H1 (cell line): ENCODE measurements at regions not wholly inside any gene's neighbourhood (a gene's known extent, or its start where the extent isn't known, plus 50 kb on each side); places are given as distances from the start of the nearest gene placed in this dataset.

Experiments
- CTCF ChIA-PET: fragments of 300-600 bp; sonication (Branson Sonifier 250); formaldehyde crosslinking; loops from one replicate; lab custom pipeline; 2021; ENCODE audit not compliant: partially characterized antibody; lab: Charles Lee
- POLR2A ChIA-PET: fragments of 300-600 bp; sonication (Branson Sonifier 250); formaldehyde crosslinking; loops from one replicate; lab custom pipeline; 2021; ENCODE audit warnings: inconsistent platforms; ENCODE audit not compliant: partially characterized antibody; lab: Charles Lee
- DNase-seq, 2 experiments: peaks; one replicate each; pipeline versions ENCODE4 v3.0.0 to v3.0.0-alpha.2; 2010 to 2022; ENCODE audit warnings: low spot score in 2 of 2, low read depth in 1 of 2, mixed read lengths in 1 of 2
- FAIRE-seq: peaks from 2 replicates; lab custom pipeline; 2011; peaks lifted over from hg19 to GRCh38; lab: Jason Lieb, UNC
- H2AFZ ChIP-seq: 2 replicates; pipeline ENCODE4 v1.8.1; 2012; ENCODE audit warnings: low read length, inconsistent platforms
- H2AK5ac ChIP-seq: 2 replicates; pipeline ENCODE4 v1.6.1; 2013; ENCODE audit warnings: low read depth, low read length
- H2BK120ac ChIP-seq: replicated peaks from 2 replicates; pipeline ENCODE3; 2013; ENCODE audit warnings: low read depth, low read length, inconsistent platforms
- H2BK12ac ChIP-seq: 2 replicates; pipeline ENCODE4 v1.6.1; 2013; ENCODE audit warnings: low read depth, low read length
- H2BK15ac ChIP-seq: 2 replicates; pipeline ENCODE4 v1.6.1; 2013; ENCODE audit warnings: low read length
- H2BK20ac ChIP-seq: 2 replicates; pipeline ENCODE4 v1.6.1; 2013; ENCODE audit warnings: low read length
- H2BK5ac ChIP-seq: 2 replicates; pipeline ENCODE4 v1.6.1; 2013; ENCODE audit warnings: low read depth, low read length
- H3K14ac ChIP-seq: 2 replicates; pipeline ENCODE4 v1.6.1; 2013; ENCODE audit warnings: inconsistent platforms; ENCODE audit not compliant: insufficient read length
- H3K18ac ChIP-seq: 2 replicates; pipeline ENCODE4 v1.6.1; 2013; ENCODE audit warnings: low read length; ENCODE audit errors: extremely low read depth
- H3K23ac ChIP-seq: 2 replicates; pipeline ENCODE4 v1.6.1; 2013; ENCODE audit warnings: inconsistent platforms; ENCODE audit not compliant: insufficient read length
- H3K23me2 ChIP-seq: 2 replicates; pipeline ENCODE4 v1.6.1; 2013; ENCODE audit warnings: low read depth, low read length
- H3K27ac ChIP-seq: 2 replicates; pipeline ENCODE4 v1.6.1; 2011; ENCODE audit warnings: low read depth, low read length, inconsistent platforms
- H3K27me3 ChIP-seq, 4 experiments: replicated peaks in 1 of 4; 1 replicate in 1 of 4; 2 replicates in 3 of 4; pipeline versions ENCODE4 v1.6.1 to v1.8.1; 2011 to 2013; ENCODE audit warnings: low read length in 3 of 4, mild to moderate bottlenecking in 3 of 4, inconsistent platforms in 2 of 4, mixed read lengths in 2 of 4, moderate library complexity in 1 of 4; ENCODE audit not compliant: control insufficient read depth in 3 of 4, insufficient read depth in 3 of 4; ENCODE audit errors: extremely low read depth in 1 of 4
- H3K36me3 ChIP-seq, 4 experiments: 2 replicates each; pipeline versions ENCODE4 v1.6.1 to v1.8.1; 2011 to 2013; ENCODE audit warnings: mild to moderate bottlenecking in 4 of 4, low read length in 3 of 4, moderate library complexity in 2 of 4, control low read depth in 1 of 4, inconsistent platforms in 1 of 4; ENCODE audit not compliant: insufficient read depth in 4 of 4, control insufficient read depth in 2 of 4
- H3K4ac ChIP-seq: replicated peaks from 2 replicates; pipeline ENCODE3; 2013; ENCODE audit warnings: low read length, low read depth, mixed read lengths, inconsistent platforms; ENCODE audit not compliant: insufficient read length
- H3K4me1 ChIP-seq, 4 experiments: replicated peaks in 1 of 4; 1 replicate in 1 of 4; 2 replicates in 3 of 4; pipeline versions ENCODE4 v1.6.1 to v1.8.1; 2011 to 2013; ENCODE audit warnings: low read length in 3 of 4, inconsistent platforms in 2 of 4, mixed read lengths in 1 of 4; ENCODE audit not compliant: insufficient read depth in 4 of 4, control insufficient read depth in 3 of 4
- H3K4me2 ChIP-seq, 2 experiments: 2 replicates each; pipeline versions ENCODE4 v1.6.1 to v1.8.1; 2011 to 2013; ENCODE audit warnings: low read depth in 2 of 2, low read length in 2 of 2, control low read depth in 1 of 2, inconsistent platforms in 1 of 2, mild to moderate bottlenecking in 1 of 2; ENCODE audit not compliant: insufficient read depth in 1 of 2
- H3K4me3 ChIP-seq, 4 experiments: fragments of 200-600, 300-600 bp in 1 of 4; sonication (generic), shearing (Covaris generic), sonication (Bioruptor Twin) in 1 of 4; 2 replicates each; pipeline versions ENCODE4 v1.5.1 to v1.8.1; 2011 to 2016; ENCODE audit warnings: low read length in 4 of 4, low read depth in 3 of 4, control low read depth in 2 of 4, inconsistent platforms in 2 of 4, mild to moderate bottlenecking in 2 of 4, mixed read lengths in 1 of 4, moderate library complexity in 1 of 4; ENCODE audit not compliant: insufficient read depth in 2 of 4; ENCODE audit errors: extremely low read depth in 1 of 4
- H3K56ac ChIP-seq: replicated peaks from 2 replicates; pipeline ENCODE3; 2013; ENCODE audit warnings: low read depth, mild to moderate bottlenecking, mixed read lengths, low read length, inconsistent platforms; ENCODE audit not compliant: insufficient read length
- H3K79me1 ChIP-seq: 2 replicates; pipeline ENCODE4 v1.6.1; 2013; ENCODE audit warnings: low read depth, low read length, control low read depth
- H3K79me2 ChIP-seq, 2 experiments: 2 replicates each; pipeline versions ENCODE4 v1.6.1 to v1.8.1; 2012 to 2013; ENCODE audit warnings: low read length in 2 of 2, mild to moderate bottlenecking in 2 of 2, inconsistent platforms in 1 of 2; ENCODE audit not compliant: insufficient read depth in 2 of 2, control insufficient read depth in 1 of 2
- H3K9ac ChIP-seq, 4 experiments: replicated peaks in 1 of 4; 1 replicate in 1 of 4; 2 replicates in 3 of 4; pipeline versions ENCODE4 v1.6.1 to v1.8.1; 2011 to 2013; ENCODE audit warnings: low read depth in 3 of 4, low read length in 3 of 4, control low read depth in 2 of 4, mild to moderate bottlenecking in 2 of 4, moderate library complexity in 2 of 4, inconsistent platforms in 1 of 4; ENCODE audit errors: extremely low read depth in 1 of 4
- H3K9me3 ChIP-seq, 2 experiments: 2 replicates each; pipeline versions ENCODE4 v1.6.1 to v1.8.1; 2012 to 2013; ENCODE audit warnings: mild to moderate bottlenecking in 2 of 2, moderate library complexity in 2 of 2, control low read depth in 1 of 2, inconsistent platforms in 1 of 2, low read depth in 1 of 2, low read length in 1 of 2, mixed read lengths in 1 of 2; ENCODE audit not compliant: insufficient read depth in 2 of 2
- H4K20me1 ChIP-seq, 2 experiments: replicated peaks in 1 of 2; 2 replicates each; pipeline versions ENCODE3 to v1.8.1; 2011 to 2013; ENCODE audit warnings: inconsistent platforms in 2 of 2, low read length in 2 of 2, mild to moderate bottlenecking in 1 of 2; ENCODE audit not compliant: insufficient read depth in 2 of 2, control insufficient read depth in 1 of 2
- H4K5ac ChIP-seq: 2 replicates; pipeline ENCODE4 v1.6.1; 2013; ENCODE audit warnings: low read length, low read depth, mixed read lengths, inconsistent platforms; ENCODE audit not compliant: insufficient read length
- H4K8ac ChIP-seq: 2 replicates; pipeline ENCODE4 v1.8.0; 2013; ENCODE audit warnings: mild to moderate bottlenecking, moderate library complexity, low read length, inconsistent platforms; ENCODE audit not compliant: insufficient read depth; ENCODE audit errors: extremely low read depth
- H4K91ac ChIP-seq: replicated peaks from 2 replicates; pipeline ENCODE3; 2013; ENCODE audit warnings: low read length, mixed read lengths, inconsistent platforms; ENCODE audit not compliant: insufficient read length
- ASH2L ChIP-seq: fragments of 200-600, 300-600 bp; sonication (generic); IDR thresholded peaks from one replicate; pipeline ENCODE4 v1.7.1; 2017; ENCODE audit warnings: low read length
- KDM5A ChIP-seq: fragments of 200-600 bp; IDR thresholded peaks from 2 replicates; pipeline ENCODE4 v1.7.1; 2012; ENCODE audit warnings: mild to moderate bottlenecking, low read length, inconsistent platforms, mixed read lengths
- NANOG ChIP-seq: IDR thresholded peaks from 2 replicates; pipeline ENCODE4 v1.6.1; 2011; ENCODE audit warnings: low read length, low read depth, mild to moderate bottlenecking, inconsistent platforms; ENCODE audit not compliant: insufficient read depth, poor library complexity, severe bottlenecking
- POLR2AphosphoS5 ChIP-seq: IDR thresholded peaks from 2 replicates; pipeline ENCODE4 v1.6.1; 2011; ENCODE audit warnings: low read depth, low read length
- POU5F1 ChIP-seq: IDR thresholded peaks from 2 replicates; pipeline ENCODE4 v1.6.1; 2011; ENCODE audit warnings: low read depth, mild to moderate bottlenecking, low read length, moderate library complexity
- SP1 ChIP-seq: IDR thresholded peaks from 2 replicates; pipeline ENCODE4 v1.6.1; 2011; ENCODE audit warnings: low read depth, low read length
- TBP ChIP-seq: IDR thresholded peaks from 2 replicates; pipeline ENCODE4 v1.6.1; 2011; ENCODE audit warnings: low read depth, low read length, improper control_type of control experiment
- WGBS, 2 experiments: shearing (Covaris generic) in 1 of 2; methylation state at CpG; one replicate each; pipeline versions ENCODE4 v1.1.6 to v1.1.7; 2013 to 2015; ENCODE audit warnings: low lambda C conversion rate in 2 of 2, mixed read lengths in 2 of 2, inconsistent platforms in 1 of 2, low coverage in 1 of 2, missing lambda C conversion rate in 1 of 2; ENCODE audit not compliant: insufficient replicate concordance in 2 of 2, insufficient coverage in 1 of 2, insufficient read length in 1 of 2; ENCODE audit errors: extremely low coverage in 1 of 2, missing lambda C conversion rate in 1 of 2; 5-methylcytosine and 5-hydroxymethylcytosine counted together

GRCh38 chr4:42277291-42277690 lies 120.0 kb upstream of the SHISA3 start:
- DNase-seq (no peak), FAIRE-seq (no peak)
- Histone ChIP-seq H2BK5ac (no peak overlapping the region), H3K36me3 (no peaks in the 10 kb centered on the region), H2BK15ac (no peak overlapping the region), H4K8ac (no peak overlapping the region), H3K79me1 (no peaks in the 10 kb centered on the region), H2AK5ac (no peak overlapping the region), H2AFZ (no peak overlapping the region), H4K20me1 (no peaks in the 10 kb centered on the region), H4K91ac (no peak overlapping the region), H3K23me2 (no peaks in the 10 kb centered on the region), H3K23ac (no peak overlapping the region), H3K56ac (no peak overlapping the region), H3K14ac (no peak overlapping the region), H2BK12ac (no peak overlapping the region), H4K5ac (no peak overlapping the region), H3K9ac (no peak overlapping the region), H3K18ac (no peak overlapping the region), H3K4me2 (no peak overlapping the region), H3K4me1 (peaks cover 3 to 6% (median 3%) of the 10 kb centered on the region in 4 experiments; a peak in 4 of 7 replicates), H3K4me3 (no peak overlapping the region), H3K9me3 (peaks cover 0 to 2% of the 10 kb centered on the region in 2 experiments; a peak in 2 of 4 replicates), H3K27ac (no peak overlapping the region), H2BK20ac (peak overlapping the region; percentile 48; the same call in 1 of the 2 replicates), H2BK120ac (no peak overlapping the region), H3K27me3 (no peaks in the 10 kb centered on the region), H3K79me2 (no peaks in the 10 kb centered on the region), H3K4ac (no peak overlapping the region)
- 87% methylated on average over 2 of the region's 2 CpGs; no CpG with 5 or more reads in 1 of the 2 experiments for WGBS, 2 experiments
- POLR2A ChIA-PET, result no interaction called here
- TF ChIP-seq ASH2L, result no peak
- no peak for TF ChIP-seq SP1
- no peak for TF ChIP-seq NANOG
- TF ChIP-seq POLR2AphosphoS5, result no peak
- TF ChIP-seq TBP, result no peak
- TF ChIP-seq KDM5A, result no peak
- TF ChIP-seq POU5F1, result no peak
- CTCF ChIA-PET, result interaction anchor here (0.8 to 10.0 kb wide), 8 partner anchors 9 to 360 kb away, joined by 3 to 150 read pairs (median 3); no protein-coding TSS in a partner anchor
